WTC11 (cell line): ENCODE measurements at regions not wholly inside any gene's neighbourhood (a gene's known extent, or its start where the extent isn't known, plus 50 kb on each side); places are given as distances from the start of the nearest gene placed in this dataset.

ENCODE experiments used
- ATF6 ChIP-seq: sonication (generic); formaldehyde crosslinking; IDR thresholded peaks from 2 replicates; pipeline ENCODE4 v1.8.1; 2023; ENCODE audit warnings: mild to moderate bottlenecking, missing genetic modification reagents
- CTCF ChIP-seq: fragments of 200-600 bp; IDR thresholded peaks from 2 replicates; pipeline ENCODE4 v1.8.0; 2022; ENCODE audit warnings: antibody characterized with exemption
- E2F1 ChIP-seq: sonication (generic); formaldehyde crosslinking; IDR thresholded peaks from 2 replicates; pipeline ENCODE4 v1.8.0; 2022; ENCODE audit warnings: mild to moderate bottlenecking, missing genetic modification reagents
- ESRRA ChIP-seq: sonication (generic); formaldehyde crosslinking; IDR thresholded peaks from 2 replicates; pipeline ENCODE4 v1.8.1; 2022; ENCODE audit warnings: mild to moderate bottlenecking, missing genetic modification reagents, borderline replicate concordance
- FOXP1 ChIP-seq: sonication (generic); formaldehyde crosslinking; IDR thresholded peaks from 2 replicates; pipeline ENCODE4 v1.8.0; 2022; ENCODE audit warnings: missing genetic modification reagents, mild to moderate bottlenecking, moderate library complexity, borderline replicate concordance
- GABPB1 ChIP-seq: sonication (generic); formaldehyde crosslinking; IDR thresholded peaks from 2 replicates; pipeline ENCODE4 v1.8.1; 2023; ENCODE audit warnings: mild to moderate bottlenecking, missing genetic modification reagents
- KAT7 ChIP-seq: sonication (generic); formaldehyde crosslinking; IDR thresholded peaks from 2 replicates; pipeline ENCODE4 v1.8.1; 2023; ENCODE audit warnings: missing genetic modification reagents, mild to moderate bottlenecking, borderline replicate concordance
- NFE2L1 ChIP-seq: sonication (generic); formaldehyde crosslinking; IDR thresholded peaks from 2 replicates; pipeline ENCODE4 v1.8.1; 2023; ENCODE audit warnings: missing genetic modification reagents
- NR2C2 ChIP-seq: sonication (generic); formaldehyde crosslinking; IDR thresholded peaks from 2 replicates; pipeline ENCODE4 v1.8.0; 2022; ENCODE audit warnings: mild to moderate bottlenecking, missing genetic modification reagents
- TEAD4 ChIP-seq: sonication (generic); formaldehyde crosslinking; IDR thresholded peaks from 2 replicates; pipeline ENCODE4 v1.8.0; 2022; ENCODE audit warnings: mild to moderate bottlenecking, missing genetic modification reagents
- ZNF232 ChIP-seq: sonication (generic); formaldehyde crosslinking; IDR thresholded peaks from 2 replicates; pipeline ENCODE4 v1.8.0; 2022; ENCODE audit warnings: mild to moderate bottlenecking, missing genetic modification reagents
- ZNF317 ChIP-seq: sonication (generic); formaldehyde crosslinking; IDR thresholded peaks from 2 replicates; pipeline ENCODE4 v1.8.1; 2023; ENCODE audit warnings: low read depth, mild to moderate bottlenecking, moderate library complexity, missing genetic modification reagents, borderline replicate concordance

GRCh38 chr16:6218855-6219254 lies 1113.8 kb upstream of the RBFOX1 start:
- no peak for TF ChIP-seq ATF6 (CRISPR knock-in tag)
- TF ChIP-seq CTCF: no peak
- no peak for TF ChIP-seq FOXP1 (CRISPR knock-in tag)
- no peak for TF ChIP-seq ESRRA (CRISPR knock-in tag)
- no peak for TF ChIP-seq TEAD4
- TF ChIP-seq ZNF317 (CRISPR knock-in tag): no peak
- TF ChIP-seq KAT7 (CRISPR knock-in tag): no peak
- TF ChIP-seq NR2C2 (CRISPR knock-in tag): no peak
- no peak for TF ChIP-seq E2F1
- TF ChIP-seq ZNF232 (CRISPR knock-in tag): no peak
- TF ChIP-seq NFE2L1 (CRISPR knock-in tag): no peak
- TF ChIP-seq GABPB1 (CRISPR knock-in tag): no peak
